WERI-Rb-1 (cell line): ENCODE measurements at regions not wholly inside any gene's neighbourhood (a gene's known extent, or its start where the extent isn't known, plus 50 kb on each side); places are given as distances from the start of the nearest gene placed in this dataset.

Experiments
- DNase-seq: peaks from one replicate; pipeline ENCODE4 v3.0.0-alpha.2; 2020
- H3K27ac ChIP-seq: fragments of 250-450 bp; sonication (Bioruptor Pico); 2 replicates; pipeline ENCODE4 v1.5.1; 2020; ENCODE audit warnings: mild to moderate bottlenecking, moderate library complexity
- H3K27me3 ChIP-seq: fragments of 250-450 bp; sonication (Bioruptor Pico); 2 replicates; pipeline ENCODE4 v1.5.1; 2021; ENCODE audit warnings: mild to moderate bottlenecking, low read depth, moderate library complexity; ENCODE audit not compliant: insufficient read depth, severe bottlenecking
- H3K36me3 ChIP-seq: fragments of 250-450 bp; sonication (Bioruptor Pico); 2 replicates; pipeline ENCODE4 v1.5.1; 2020; ENCODE audit warnings: mild to moderate bottlenecking, moderate library complexity
- H3K4me3 ChIP-seq: 2 replicates; pipeline ENCODE4 v1.5.1; 2011; ENCODE audit warnings: low read depth, mild to moderate bottlenecking, control low read depth, low read length
- H3K9me3 ChIP-seq: fragments of 250-450 bp; sonication (Bioruptor Pico); 2 replicates; pipeline ENCODE4 v1.5.1; 2021; ENCODE audit warnings: mild to moderate bottlenecking, moderate library complexity; ENCODE audit not compliant: severe bottlenecking
- CTCF ChIP-seq: IDR thresholded peaks from 2 replicates; pipeline ENCODE4 v1.5.1; 2011; ENCODE audit warnings: low read depth, mild to moderate bottlenecking, control low read depth, inconsistent platforms, low read length

GRCh38 chr7:47028284-47028683, 553.6 kb downstream of the TNS3 start:
- H3K36me3 ChIP-seq, result no peaks in the 10 kb centered on the region
- DNase-seq, result no peak
- H3K9me3 ChIP-seq, result no peaks in the 10 kb centered on the region
- H3K27ac ChIP-seq, result no peak overlapping the region
- H3K27me3 ChIP-seq, result no peaks in the 10 kb centered on the region
- no peak overlapping the region for H3K4me3 ChIP-seq
- TF ChIP-seq CTCF, result no peak

GRCh38 chr7:47027695-47028240, 554.1 kb downstream of the TNS3 start:
- H3K27ac ChIP-seq, result no peak overlapping the region
- TF ChIP-seq CTCF, result no peak
- no peak overlapping the region for H3K4me3 ChIP-seq

GRCh38 chr7:47026780-47027361, 555.0 kb downstream of the TNS3 start:
- no peak overlapping the region for H3K27ac ChIP-seq
- H3K4me3 ChIP-seq, result no peak overlapping the region
- no peak for TF ChIP-seq CTCF
- no peaks in the 10 kb centered on the region for H3K9me3 ChIP-seq
- no peaks in the 10 kb centered on the region for H3K36me3 ChIP-seq
- no peak for DNase-seq
- no peaks in the 10 kb centered on the region for H3K27me3 ChIP-seq

More at GRCh38 chr7:47027695-47028240, 554.1 kb downstream of the TNS3 start:
- Histone ChIP-seq H3K9me3 (no peaks in the 10 kb centered on the region), H3K36me3 (no peaks in the 10 kb centered on the region), H3K27me3 (no peaks in the 10 kb centered on the region)
- no peak for DNase-seq

- H3K27ac ChIP-seq, result no peak overlapping the region
- no peak overlapping the region for H3K4me3 ChIP-seq
- TF ChIP-seq CTCF, result no peak
- H3K9me3 ChIP-seq, result no peaks in the 10 kb centered on the region
- H3K27me3 ChIP-seq, result no peaks in the 10 kb centered on the region
- no peaks in the 10 kb centered on the region for H3K36me3 ChIP-seq
- DNase-seq, result no peak
Observed at GRCh38 chr7:47024991-47025390, 556.9 kb downstream of the TNS3 start.

GRCh38 chr7:47008461-47008860, 573.5 kb downstream of the TNS3 start:
- Histone ChIP-seq H3K36me3 (no peaks in the 10 kb centered on the region), H3K27me3 (no peaks in the 10 kb centered on the region), H3K4me3 (no peak overlapping the region), H3K27ac (no peak overlapping the region), H3K9me3 (no peaks in the 10 kb centered on the region)
- TF ChIP-seq CTCF, result no peak
- no peak for DNase-seq

- no peak for TF ChIP-seq CTCF
- no peak overlapping the region for H3K27ac ChIP-seq
Observed at GRCh38 chr7:47007471-47007870, 574.4 kb downstream of the TNS3 start.

More at GRCh38 chr7:47007471-47007870, 574.4 kb downstream of the TNS3 start:
- no peak overlapping the region for H3K4me3 ChIP-seq
- no peaks in the 10 kb centered on the region for H3K36me3 ChIP-seq
- DNase-seq, result no peak
- no peaks in the 10 kb centered on the region for H3K9me3 ChIP-seq
- no peaks in the 10 kb centered on the region for H3K27me3 ChIP-seq
